Activated CD8-positive, alpha-beta T cell treated with anti-CD3 and anti-CD28 coated beads for 36 hours (primary cell): ENCODE measurements at regions not wholly inside any gene's neighbourhood (a gene's known extent, or its start where the extent isn't known, plus 50 kb on each side); places are given as distances from the start of the nearest gene placed in this dataset.

ENCODE experiments used
- ATAC-seq: fragments of 200-7000 bp; cut with Tn5 transposase; one replicate; pipeline ENCODE4 v1.10.0; 2021; ENCODE audit warnings: mild to moderate bottlenecking, moderate library complexity
- CTCF ChIA-PET: fragments of 350-600 bp; sonication (Branson Sonifier 250); formaldehyde crosslinking; loops from one replicate; lab custom pipeline; 2021; ENCODE audit warnings: antibody characterized with exemption; lab: Charles Lee
- POLR2A ChIA-PET: fragments of 350-600 bp; sonication (Branson Sonifier 250); formaldehyde crosslinking; loops from one replicate; lab custom pipeline; 2021; ENCODE audit warnings: antibody characterized with exemption; lab: Charles Lee
- DNase-seq: peaks from one replicate; pipeline ENCODE4 v3.0.0-alpha.2; 2020
- H3K27ac Mint-ChIP-seq: one replicate; pipeline ENCODE4 v1.8.0; 2021; ENCODE audit warnings: mild to moderate bottlenecking, mixed read lengths
- H3K27me3 Mint-ChIP-seq: one replicate; pipeline ENCODE4 v1.8.0; 2021; ENCODE audit warnings: mixed read lengths
- H3K36me3 Mint-ChIP-seq: one replicate; pipeline ENCODE4 v1.8.0; 2021; ENCODE audit warnings: low read depth, mixed read lengths
- H3K4me1 Mint-ChIP-seq: one replicate; pipeline ENCODE4 v1.8.0; 2021; ENCODE audit warnings: low read depth, mixed read lengths
- H3K4me3 Mint-ChIP-seq: one replicate; pipeline ENCODE4 v1.8.0; 2021; ENCODE audit warnings: mild to moderate bottlenecking, moderate library complexity, mixed read lengths
- H3K9me3 Mint-ChIP-seq: one replicate; pipeline ENCODE4 v1.8.0; 2021; ENCODE audit warnings: mixed read lengths
- intact Hi-C: fragments of 100-400 bp; cut with micrococcal nuclease; formaldehyde crosslinking; loops from one replicate; pipeline ENCODE4 v1.10.0; 2022
- TF ChIP-seq, protein P1 (sequence below): fragments of 200-600 bp; IDR thresholded peaks from one replicate; pipeline ENCODE4 v1.8.0; 2022; ENCODE audit warnings: antibody characterized with exemption, mild to moderate bottlenecking

DNA sequence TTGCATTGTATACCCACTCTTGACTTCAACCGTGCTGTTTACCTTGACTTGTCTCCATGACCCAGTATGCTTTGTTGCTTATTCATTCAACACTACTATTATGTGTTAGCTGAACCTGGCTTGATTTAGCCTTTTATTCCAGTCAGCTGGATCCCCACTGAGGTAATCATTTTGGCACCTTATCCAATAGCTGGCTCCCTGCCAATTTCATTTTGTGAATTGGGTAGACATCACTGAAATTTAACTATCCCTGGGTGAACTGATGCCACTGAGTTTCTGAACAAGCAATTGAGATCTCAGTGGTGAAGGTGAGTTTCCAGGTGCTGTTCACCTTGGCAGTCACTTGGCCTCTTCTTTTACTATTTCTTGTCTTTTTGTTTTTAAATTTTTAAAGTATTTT, 584.3 kb downstream of the ADCYAP1 start:
- ATAC-seq (no peak), DNase-seq (no peak)
- POLR2A ChIA-PET, result no interaction called here
- intact Hi-C loops, result no loop called here
- TF ChIP-seq, protein P1, sequence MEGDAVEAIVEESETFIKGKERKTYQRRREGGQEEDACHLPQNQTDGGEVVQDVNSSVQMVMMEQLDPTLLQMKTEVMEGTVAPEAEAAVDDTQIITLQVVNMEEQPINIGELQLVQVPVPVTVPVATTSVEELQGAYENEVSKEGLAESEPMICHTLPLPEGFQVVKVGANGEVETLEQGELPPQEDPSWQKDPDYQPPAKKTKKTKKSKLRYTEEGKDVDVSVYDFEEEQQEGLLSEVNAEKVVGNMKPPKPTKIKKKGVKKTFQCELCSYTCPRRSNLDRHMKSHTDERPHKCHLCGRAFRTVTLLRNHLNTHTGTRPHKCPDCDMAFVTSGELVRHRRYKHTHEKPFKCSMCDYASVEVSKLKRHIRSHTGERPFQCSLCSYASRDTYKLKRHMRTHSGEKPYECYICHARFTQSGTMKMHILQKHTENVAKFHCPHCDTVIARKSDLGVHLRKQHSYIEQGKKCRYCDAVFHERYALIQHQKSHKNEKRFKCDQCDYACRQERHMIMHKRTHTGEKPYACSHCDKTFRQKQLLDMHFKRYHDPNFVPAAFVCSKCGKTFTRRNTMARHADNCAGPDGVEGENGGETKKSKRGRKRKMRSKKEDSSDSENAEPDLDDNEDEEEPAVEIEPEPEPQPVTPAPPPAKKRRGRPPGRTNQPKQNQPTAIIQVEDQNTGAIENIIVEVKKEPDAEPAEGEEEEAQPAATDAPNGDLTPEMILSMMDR, result no peak
- no peaks in the 10 kb centered on the region for H3K4me1 Mint-ChIP-seq
- H3K9me3 Mint-ChIP-seq, result peaks cover 9% of the 10 kb centered on the region
- CTCF ChIA-PET, result no interaction called here
- H3K4me3 Mint-ChIP-seq, result no peak overlapping the region
- H3K27ac Mint-ChIP-seq, result no peak overlapping the region
- H3K27me3 Mint-ChIP-seq, result no peaks in the 10 kb centered on the region
- H3K36me3 Mint-ChIP-seq, result no peaks in the 10 kb centered on the region

DNA sequence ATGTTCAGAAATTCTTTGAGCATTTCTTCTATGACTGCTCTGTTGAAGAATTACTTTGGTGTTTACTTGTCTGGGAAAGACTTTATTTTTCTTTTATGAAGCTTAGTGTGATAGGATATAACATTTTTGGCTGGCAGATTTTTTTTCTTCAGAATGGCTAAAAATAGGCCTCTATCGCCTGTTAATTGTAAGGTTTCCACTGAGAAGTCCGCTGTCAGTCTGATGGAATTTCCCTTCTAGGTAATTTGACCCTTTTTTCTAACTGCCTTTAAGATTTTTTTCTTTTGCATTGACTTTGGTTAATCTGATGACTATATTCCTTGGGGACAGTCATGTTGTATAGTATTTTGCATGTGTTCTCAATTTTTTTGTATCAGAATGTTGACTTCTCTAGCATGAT, 590.7 kb downstream of the ADCYAP1 start:
- H3K4me1 Mint-ChIP-seq, result no peaks in the 10 kb centered on the region
- no peak overlapping the region for H3K27ac Mint-ChIP-seq
- H3K9me3 Mint-ChIP-seq, result peaks cover 10% of the 10 kb centered on the region
- ChIA-PET CTCF (no interaction called here), POLR2A (no interaction called here)
- intact Hi-C loops, result no loop called here
- DNase-seq (no peak), ATAC-seq (no peak)
- no peaks in the 10 kb centered on the region for H3K27me3 Mint-ChIP-seq
- H3K4me3 Mint-ChIP-seq, result no peak overlapping the region
- TF ChIP-seq, protein P1, result no peak
- H3K36me3 Mint-ChIP-seq, result no peaks in the 10 kb centered on the region

DNA sequence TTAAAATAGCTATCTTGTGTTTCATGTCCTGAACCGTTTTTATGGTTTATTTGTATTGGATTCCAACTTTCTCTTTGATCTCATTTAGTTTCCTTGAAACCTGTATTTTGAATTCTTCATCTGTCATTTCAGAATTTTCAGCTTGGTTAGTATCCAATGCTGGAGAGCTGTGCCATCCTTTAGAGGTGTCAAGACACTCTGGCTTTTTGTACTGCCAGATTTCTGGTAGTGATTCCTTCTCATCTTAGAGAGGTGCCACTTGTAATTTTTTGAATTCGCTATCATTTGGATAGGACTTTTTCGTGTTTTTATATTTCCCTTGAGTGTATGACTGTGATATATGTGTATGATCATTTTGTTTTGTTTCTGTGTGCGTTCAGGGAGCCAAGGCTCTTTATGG, 591.4 kb downstream of the ADCYAP1 start:
- Mint-ChIP-seq H3K4me1 (no peaks in the 10 kb centered on the region), H3K27ac (no peak overlapping the region), H3K4me3 (no peak overlapping the region), H3K36me3 (no peaks in the 10 kb centered on the region), H3K27me3 (no peaks in the 10 kb centered on the region), H3K9me3 (peaks cover 10% of the 10 kb centered on the region)
- ChIA-PET POLR2A (interaction anchor here (0.7 kb wide), 1 partner anchor 1379 kb away, joined by 3 read pairs; no protein-coding TSS in a partner anchor), CTCF (no interaction called here)
- no peak for ATAC-seq
- TF ChIP-seq, protein P1, result no peak
- no peak for DNase-seq
- intact Hi-C loops, result no loop called here

DNA sequence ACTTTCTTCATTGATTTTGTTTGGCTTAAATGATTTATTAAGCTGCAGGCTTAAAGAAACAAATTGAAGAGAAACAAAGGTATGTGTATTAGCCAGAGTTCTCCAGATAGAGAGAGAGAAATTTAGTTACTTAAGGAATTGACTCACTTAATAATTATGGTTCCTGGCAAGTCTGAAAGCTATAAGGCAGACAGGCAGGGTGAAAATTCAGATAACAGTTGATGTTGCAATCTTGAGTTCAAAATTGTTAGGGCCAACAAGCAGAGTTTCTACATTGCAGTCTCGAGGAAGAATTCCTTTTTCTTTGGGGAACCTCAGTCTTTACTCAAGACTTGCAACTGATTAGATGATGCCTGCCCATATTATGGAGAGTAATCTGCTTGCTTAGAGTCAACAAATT, 593.5 kb downstream of the ADCYAP1 start:
- Mint-ChIP-seq H3K27ac (no peak overlapping the region), H3K27me3 (no peaks in the 10 kb centered on the region), H3K9me3 (peaks cover 3% of the 10 kb centered on the region), H3K36me3 (no peaks in the 10 kb centered on the region), H3K4me1 (no peaks in the 10 kb centered on the region), H3K4me3 (no peak overlapping the region)
- ChIA-PET POLR2A (no interaction called here), CTCF (no interaction called here)
- TF ChIP-seq, protein P1, result no peak
- DNase-seq, result no peak
- intact Hi-C loops, result no loop called here
- ATAC-seq, result no peak

DNA sequence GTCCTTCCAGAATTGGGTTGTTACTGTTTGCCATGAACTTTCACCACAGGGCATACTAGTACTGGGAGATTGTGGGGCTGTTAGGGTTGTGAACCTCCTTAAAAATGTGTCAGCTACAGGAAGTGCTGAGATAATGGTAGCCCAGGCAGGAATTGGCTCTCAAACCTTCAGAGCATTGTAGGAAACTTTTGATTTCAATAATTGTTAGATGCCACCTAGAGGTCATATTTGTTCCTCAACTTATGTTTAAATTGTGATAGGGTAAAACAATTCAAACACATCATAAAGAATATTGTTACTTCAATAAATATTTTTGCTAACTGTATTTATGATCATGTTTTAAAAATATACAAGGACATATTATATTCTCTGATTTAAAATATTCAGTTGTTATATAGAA, 594.6 kb downstream of the ADCYAP1 start:
- Mint-ChIP-seq H3K4me3 (no peak overlapping the region), H3K27me3 (no peaks in the 10 kb centered on the region), H3K36me3 (no peaks in the 10 kb centered on the region), H3K27ac (no peak overlapping the region), H3K9me3 (peaks cover 3% of the 10 kb centered on the region), H3K4me1 (no peaks in the 10 kb centered on the region)
- intact Hi-C loops, result no loop called here
- CTCF ChIA-PET, result no interaction called here
- DNase-seq (no peak), ATAC-seq (no peak)
- POLR2A ChIA-PET, result no interaction called here
- TF ChIP-seq, protein P1, result no peak
